PC-3 (cell line): ENCODE measurements at regions not wholly inside any gene's neighbourhood (a gene's known extent, or its start where the extent isn't known, plus 50 kb on each side); places are given as distances from the start of the nearest gene placed in this dataset.

Experiments
- ATAC-seq: fragments of 200-7000 bp; cut with Tn5 transposase; 2 replicates; pipeline ENCODE4 v1.9.1; 2020; ENCODE audit warnings: mild to moderate bottlenecking, moderate library complexity
- BruUV-seq: library from RNA; stranded (reverse); fragments of 400-500 nt; replicated peaks from 2 replicates; lab custom pipeline; 2021; lab: Mats Ljungman, UMichigan
- CTCF ChIA-PET: fragments of 300-600 bp; sonication (Branson Sonifier 250); formaldehyde crosslinking; loops from one replicate; lab custom pipeline; 2022; ENCODE audit warnings: antibody characterized with exemption; lab: Charles Lee
- POLR2A ChIA-PET: fragments of 300-600 bp; sonication (Branson Sonifier 250); formaldehyde crosslinking; loops from one replicate; lab custom pipeline; 2022; ENCODE audit warnings: antibody characterized with exemption; ENCODE audit not compliant: unreplicated experiment; lab: Charles Lee
- DNase-seq: peaks from one replicate; pipeline ENCODE4 v3.0.0-alpha.2; 2015
- H2AFZ ChIP-seq: fragments of 300-600 bp; sonication (generic); 2 replicates; pipeline ENCODE4 v1.6.0; 2016; ENCODE audit warnings: antibody characterized with exemption, low read length
- H3F3A ChIP-seq: fragments of 300-600 bp; sonication (generic); one replicate; pipeline ENCODE4 v1.6.0; 2017; ENCODE audit warnings: antibody characterized with exemption, low read length, control low read depth, mild to moderate bottlenecking; ENCODE audit not compliant: unreplicated experiment
- H3K27ac ChIP-seq: fragments of 300-600 bp; sonication (generic); 2 replicates; pipeline ENCODE4 v1.5.1; 2016; ENCODE audit warnings: mild to moderate bottlenecking, low read length
- H3K27me3 ChIP-seq: fragments of 300-600 bp; sonication (generic); 2 replicates; pipeline ENCODE4 v1.6.1; 2016; ENCODE audit warnings: low read length, mixed read lengths
- H3K36me3 ChIP-seq: fragments of 300-600 bp; sonication (generic); 2 replicates; pipeline ENCODE4 v1.6.1; 2016; ENCODE audit warnings: low read depth, mixed run types, low read length, mixed read lengths
- H3K4me1 ChIP-seq: fragments of 300-600 bp; sonication (generic); 2 replicates; pipeline ENCODE4 v1.5.1; 2016; ENCODE audit warnings: low read length; ENCODE audit not compliant: insufficient read depth
- H3K4me2 ChIP-seq: fragments of 300-600 bp; sonication (generic); 2 replicates; pipeline ENCODE4 v1.6.0; 2016; ENCODE audit warnings: low read length
- H3K4me3 ChIP-seq: fragments of 300-600 bp; sonication (generic); 2 replicates; pipeline ENCODE4 v1.5.1; 2016; ENCODE audit warnings: mild to moderate bottlenecking, low read length, mixed read lengths
- H3K79me2 ChIP-seq: fragments of 300-600 bp; sonication (generic); 2 replicates; pipeline ENCODE4 v1.6.1; 2017; ENCODE audit warnings: low read length, mixed read lengths
- H3K9ac ChIP-seq: fragments of 300-600 bp; sonication (generic); 2 replicates; pipeline ENCODE4 v1.6.0; 2016; ENCODE audit warnings: mild to moderate bottlenecking, low read length
- H3K9me2 ChIP-seq: fragments of 300-600 bp; sonication (generic); replicated peaks from 2 replicates; pipeline ENCODE4 v1.6.1; 2016; ENCODE audit warnings: mixed run types, low read length, mixed read lengths
- H3K9me3 ChIP-seq: fragments of 300-600 bp; sonication (generic); 2 replicates; pipeline ENCODE4 v1.6.1; 2016; ENCODE audit warnings: low read length, mixed read lengths
- H4K20me1 ChIP-seq: fragments of 300-600 bp; sonication (generic); 2 replicates; pipeline ENCODE4 v1.6.1; 2016; ENCODE audit warnings: low read length, mixed read lengths
- EZH2 ChIP-seq: fragments of 300-600 bp; sonication (generic); IDR thresholded peaks from one replicate; pipeline ENCODE4 v1.6.1; 2017; ENCODE audit warnings: antibody characterized with exemption, mild to moderate bottlenecking, low read length; ENCODE audit not compliant: unreplicated experiment
- EZH2phosphoT487 ChIP-seq: fragments of 300-600 bp; sonication (generic); IDR thresholded peaks from 2 replicates; pipeline ENCODE4 v1.6.1; 2018; ENCODE audit warnings: mild to moderate bottlenecking, antibody characterized with exemption, low read length, borderline replicate concordance
- intact Hi-C: fragments of 100-400 bp; cut with micrococcal nuclease; formaldehyde crosslinking; loops from 2 replicates; pipeline ENCODE4 v1.9.0; 2023
- TF ChIP-seq, protein P1 (sequence below): fragments of 300-600 bp; sonication (generic); conservative IDR thresholded peaks from 2 replicates; pipeline ENCODE4 v1.5.1; 2017; ENCODE audit warnings: antibody characterized with exemption, low read depth, mild to moderate bottlenecking, low read length

DNA sequence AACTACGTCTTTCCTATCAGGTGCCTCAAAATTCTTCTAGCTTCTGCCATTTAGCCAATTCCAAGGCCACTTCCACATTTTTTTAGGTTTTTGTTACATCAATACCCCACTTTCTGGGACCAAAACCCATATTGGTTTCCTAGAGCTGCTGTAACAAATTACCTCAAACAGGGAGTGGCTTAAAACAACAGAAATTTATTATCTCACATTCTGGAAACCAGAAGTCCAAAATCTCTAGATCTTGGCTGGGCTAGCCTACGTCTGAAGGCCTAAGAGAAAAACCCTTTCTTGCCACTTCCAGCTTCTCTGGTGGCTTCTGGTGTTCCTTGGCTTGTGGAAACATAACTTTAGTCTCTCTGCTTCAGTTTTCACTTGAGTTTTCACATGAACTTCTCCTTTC is 85.1 kb upstream of the BMPER start:
- CTCF ChIA-PET: no interaction called here
- intact Hi-C loops: no loop called here
- ATAC-seq: no peak

DNA sequence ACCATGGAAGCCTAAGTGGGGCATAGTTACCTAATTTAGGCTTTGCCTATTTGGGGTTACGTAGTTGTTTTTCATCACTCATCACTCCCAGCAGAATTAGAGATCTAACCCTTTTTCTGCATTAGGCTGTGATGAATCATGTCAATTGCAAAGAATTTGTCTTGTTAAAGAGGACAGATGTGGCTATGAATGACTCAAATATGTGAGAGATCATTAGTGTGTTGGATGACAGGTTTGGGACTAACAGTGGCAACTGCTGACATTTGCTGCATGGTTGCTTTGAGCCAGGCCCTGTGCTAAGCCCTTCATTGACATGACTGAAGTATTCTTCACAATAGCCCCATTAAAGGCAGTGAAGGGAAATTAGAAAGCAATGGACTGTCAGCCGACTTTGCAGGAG is 83.4 kb upstream of the BMPER start:
- BruUV-seq: no TSS peak
- no peak for DNase-seq

More for the DNA sequence above, 85.1 kb upstream of the BMPER start:
- no peaks in the 10 kb centered on the region for H3K4me1 ChIP-seq
- no peak for DNase-seq
- no peaks in the 10 kb centered on the region for H4K20me1 ChIP-seq
- H3F3A ChIP-seq: no peaks in the 10 kb centered on the region
- BruUV-seq: no TSS peak
- POLR2A ChIA-PET: no interaction called here
- no peaks in the 10 kb centered on the region for H3K9me2 ChIP-seq
- no peak overlapping the region for H3K9ac ChIP-seq
- no peaks in the 10 kb centered on the region for H3K36me3 ChIP-seq
- H3K4me3 ChIP-seq: no peak overlapping the region
- H3K27ac ChIP-seq: no peak overlapping the region
- no peaks in the 10 kb centered on the region for H3K27me3 ChIP-seq
- H3K79me2 ChIP-seq: no peaks in the 10 kb centered on the region
- no peak overlapping the region for H3K4me2 ChIP-seq
- H2AFZ ChIP-seq: no peak overlapping the region
- no peaks in the 10 kb centered on the region for H3K9me3 ChIP-seq
- TF ChIP-seq, protein P1, sequence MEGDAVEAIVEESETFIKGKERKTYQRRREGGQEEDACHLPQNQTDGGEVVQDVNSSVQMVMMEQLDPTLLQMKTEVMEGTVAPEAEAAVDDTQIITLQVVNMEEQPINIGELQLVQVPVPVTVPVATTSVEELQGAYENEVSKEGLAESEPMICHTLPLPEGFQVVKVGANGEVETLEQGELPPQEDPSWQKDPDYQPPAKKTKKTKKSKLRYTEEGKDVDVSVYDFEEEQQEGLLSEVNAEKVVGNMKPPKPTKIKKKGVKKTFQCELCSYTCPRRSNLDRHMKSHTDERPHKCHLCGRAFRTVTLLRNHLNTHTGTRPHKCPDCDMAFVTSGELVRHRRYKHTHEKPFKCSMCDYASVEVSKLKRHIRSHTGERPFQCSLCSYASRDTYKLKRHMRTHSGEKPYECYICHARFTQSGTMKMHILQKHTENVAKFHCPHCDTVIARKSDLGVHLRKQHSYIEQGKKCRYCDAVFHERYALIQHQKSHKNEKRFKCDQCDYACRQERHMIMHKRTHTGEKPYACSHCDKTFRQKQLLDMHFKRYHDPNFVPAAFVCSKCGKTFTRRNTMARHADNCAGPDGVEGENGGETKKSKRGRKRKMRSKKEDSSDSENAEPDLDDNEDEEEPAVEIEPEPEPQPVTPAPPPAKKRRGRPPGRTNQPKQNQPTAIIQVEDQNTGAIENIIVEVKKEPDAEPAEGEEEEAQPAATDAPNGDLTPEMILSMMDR: no peak
- no peak for TF ChIP-seq EZH2
- TF ChIP-seq EZH2phosphoT487: no peak

DNA sequence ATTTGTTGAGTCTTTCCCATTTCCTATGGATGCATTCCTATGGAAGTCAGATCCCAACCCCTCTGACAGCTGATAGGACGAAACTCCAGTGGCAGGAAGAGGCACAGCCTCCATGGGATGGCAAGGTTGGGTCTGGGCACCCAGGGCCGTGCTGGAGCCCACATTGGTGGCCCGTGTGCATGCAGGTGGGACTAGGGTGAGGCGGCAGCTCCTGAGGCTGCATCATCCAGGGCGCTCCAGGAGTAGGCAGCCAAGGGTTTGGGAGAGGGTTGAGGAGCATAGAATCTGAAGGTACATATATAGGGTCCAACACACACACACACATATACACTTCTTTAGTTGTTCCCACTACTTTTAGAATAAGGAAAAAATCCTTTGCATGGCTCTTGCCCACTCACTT is 81.4 kb upstream of the BMPER start:
- Histone ChIP-seq H3K4me2 (no peak overlapping the region), H3K4me1 (no peaks in the 10 kb centered on the region), H3K79me2 (no peaks in the 10 kb centered on the region), H3K9me3 (no peaks in the 10 kb centered on the region), H3K4me3 (no peak overlapping the region), H3K36me3 (no peaks in the 10 kb centered on the region), H3K27ac (no peak overlapping the region), H3K9ac (no peak overlapping the region), H3K9me2 (no peaks in the 10 kb centered on the region), H3F3A (no peaks in the 10 kb centered on the region), H4K20me1 (no peaks in the 10 kb centered on the region), H3K27me3 (no peaks in the 10 kb centered on the region), H2AFZ (no peak overlapping the region)
- no peak for ATAC-seq
- ChIA-PET CTCF (no interaction called here), POLR2A (no interaction called here)
- DNase-seq: no peak
- TF ChIP-seq EZH2 (no peak), EZH2phosphoT487 (no peak)
- TF ChIP-seq, protein P1: no peak
- BruUV-seq: no TSS peak
- intact Hi-C loops: no loop called here

More for the DNA sequence above, 83.4 kb upstream of the BMPER start:
- intact Hi-C loops: no loop called here
- TF ChIP-seq EZH2: no peak
- TF ChIP-seq, protein P1: no peak
- no peak for TF ChIP-seq EZH2phosphoT487
- H3K36me3 ChIP-seq: no peaks in the 10 kb centered on the region
- CTCF ChIA-PET: no interaction called here
- H3K9ac ChIP-seq: no peak overlapping the region
- no peaks in the 10 kb centered on the region for H3K4me1 ChIP-seq
- H3K27me3 ChIP-seq: no peaks in the 10 kb centered on the region
- H3K9me3 ChIP-seq: no peaks in the 10 kb centered on the region
- no peak overlapping the region for H3K27ac ChIP-seq
- H4K20me1 ChIP-seq: no peaks in the 10 kb centered on the region
- H3F3A ChIP-seq: no peaks in the 10 kb centered on the region
- H3K9me2 ChIP-seq: no peaks in the 10 kb centered on the region
- no peaks in the 10 kb centered on the region for H3K79me2 ChIP-seq
- no peak overlapping the region for H3K4me2 ChIP-seq
- no peak overlapping the region for H3K4me3 ChIP-seq
- H2AFZ ChIP-seq: no peak overlapping the region
- POLR2A ChIA-PET: no interaction called here
- ATAC-seq: 0 out of 2 replicates have a peak, but pooled peaks have one; percentile 24
